ENCODE measurements at regions not wholly inside any gene's neighbourhood (a gene's known extent, or its start where the extent isn't known, plus 50 kb on each side); places are given as distances from the start of the nearest gene placed in this dataset.

DNA sequence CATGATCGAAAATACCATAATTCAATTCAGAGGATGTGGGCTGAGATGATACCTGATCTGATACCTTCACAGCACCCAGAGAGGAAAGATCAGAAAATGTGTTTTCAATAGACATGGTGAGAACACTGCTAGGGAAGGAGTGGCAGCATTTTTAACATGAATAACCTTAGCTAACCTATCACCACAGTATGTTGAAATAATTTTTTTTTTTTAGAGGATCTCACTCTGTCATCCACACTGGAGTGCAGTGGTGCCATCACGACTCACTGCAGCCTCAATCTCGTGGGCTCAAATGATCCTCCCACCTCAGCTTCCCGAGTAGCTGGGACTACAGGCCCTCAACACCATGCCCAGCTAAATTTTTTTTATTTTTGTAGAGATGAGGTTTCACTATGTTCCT, 90.5 kb upstream of the RAPGEF2 start:
- TF ChIP-seq, protein P1, sequence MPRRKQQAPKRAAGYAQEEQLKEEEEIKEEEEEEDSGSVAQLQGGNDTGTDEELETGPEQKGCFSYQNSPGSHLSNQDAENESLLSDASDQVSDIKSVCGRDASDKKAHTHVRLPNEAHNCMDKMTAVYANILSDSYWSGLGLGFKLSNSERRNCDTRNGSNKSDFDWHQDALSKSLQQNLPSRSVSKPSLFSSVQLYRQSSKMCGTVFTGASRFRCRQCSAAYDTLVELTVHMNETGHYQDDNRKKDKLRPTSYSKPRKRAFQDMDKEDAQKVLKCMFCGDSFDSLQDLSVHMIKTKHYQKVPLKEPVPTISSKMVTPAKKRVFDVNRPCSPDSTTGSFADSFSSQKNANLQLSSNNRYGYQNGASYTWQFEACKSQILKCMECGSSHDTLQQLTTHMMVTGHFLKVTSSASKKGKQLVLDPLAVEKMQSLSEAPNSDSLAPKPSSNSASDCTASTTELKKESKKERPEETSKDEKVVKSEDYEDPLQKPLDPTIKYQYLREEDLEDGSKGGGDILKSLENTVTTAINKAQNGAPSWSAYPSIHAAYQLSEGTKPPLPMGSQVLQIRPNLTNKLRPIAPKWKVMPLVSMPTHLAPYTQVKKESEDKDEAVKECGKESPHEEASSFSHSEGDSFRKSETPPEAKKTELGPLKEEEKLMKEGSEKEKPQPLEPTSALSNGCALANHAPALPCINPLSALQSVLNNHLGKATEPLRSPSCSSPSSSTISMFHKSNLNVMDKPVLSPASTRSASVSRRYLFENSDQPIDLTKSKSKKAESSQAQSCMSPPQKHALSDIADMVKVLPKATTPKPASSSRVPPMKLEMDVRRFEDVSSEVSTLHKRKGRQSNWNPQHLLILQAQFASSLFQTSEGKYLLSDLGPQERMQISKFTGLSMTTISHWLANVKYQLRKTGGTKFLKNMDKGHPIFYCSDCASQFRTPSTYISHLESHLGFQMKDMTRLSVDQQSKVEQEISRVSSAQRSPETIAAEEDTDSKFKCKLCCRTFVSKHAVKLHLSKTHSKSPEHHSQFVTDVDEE (CRISPR knock-in tag; IDR thresholded peaks at IDR 0.05) = no peak
- no peak for TF ChIP-seq SNAI2 (CRISPR knock-in tag; IDR thresholded peaks at IDR 0.05)
- no peak for TF ChIP-seq ESRRG (CRISPR knock-in tag; IDR thresholded peaks at IDR 0.05)
- TF ChIP-seq RARB (CRISPR knock-in tag; IDR thresholded peaks at IDR 0.05) = no peak
- no peak for TF ChIP-seq TCF4 (CRISPR knock-in tag; IDR thresholded peaks at IDR 0.05; ENCODE audit: borderline replicate concordance)
- no peak for TF ChIP-seq PPARA (CRISPR knock-in tag; IDR thresholded peaks at IDR 0.05; ENCODE audit: borderline replicate concordance)
- TF ChIP-seq, protein P2, sequence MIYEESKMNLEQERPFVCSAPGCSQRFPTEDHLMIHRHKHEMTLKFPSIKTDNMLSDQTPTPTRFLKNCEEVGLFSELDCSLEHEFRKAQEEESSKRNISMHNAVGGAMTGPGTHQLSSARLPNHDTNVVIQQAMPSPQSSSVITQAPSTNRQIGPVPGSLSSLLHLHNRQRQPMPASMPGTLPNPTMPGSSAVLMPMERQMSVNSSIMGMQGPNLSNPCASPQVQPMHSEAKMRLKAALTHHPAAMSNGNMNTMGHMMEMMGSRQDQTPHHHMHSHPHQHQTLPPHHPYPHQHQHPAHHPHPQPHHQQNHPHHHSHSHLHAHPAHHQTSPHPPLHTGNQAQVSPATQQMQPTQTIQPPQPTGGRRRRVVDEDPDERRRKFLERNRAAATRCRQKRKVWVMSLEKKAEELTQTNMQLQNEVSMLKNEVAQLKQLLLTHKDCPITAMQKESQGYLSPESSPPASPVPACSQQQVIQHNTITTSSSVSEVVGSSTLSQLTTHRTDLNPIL (CRISPR knock-in tag; IDR thresholded peaks at IDR 0.05; ENCODE audit: low read depth) = no peak
- TF ChIP-seq ZNF70 (CRISPR knock-in tag; IDR thresholded peaks at IDR 0.05) = no peak
- TF ChIP-seq PATZ1 (CRISPR knock-in tag; IDR thresholded peaks at IDR 0.05; ENCODE audit: borderline replicate concordance) = no peak
- no peak for TF ChIP-seq ZNF8 (CRISPR knock-in tag; IDR thresholded peaks at IDR 0.05)
- TF ChIP-seq ISL1 (CRISPR knock-in tag; IDR thresholded peaks at IDR 0.05) = no peak
- peak; percentile 46; the same call in 2 of the 3 replicates for ATAC-seq

GRCh38 chr4:159013692-159014091, 89.2 kb upstream of the RAPGEF2 start:
- no peak for TF ChIP-seq ARNTL (CRISPR knock-in tag; IDR thresholded peaks at IDR 0.05; ENCODE audit: borderline replicate concordance, low read depth)
- TF ChIP-seq ZFP3 (CRISPR knock-in tag; IDR thresholded peaks at IDR 0.05) = no peak
- TF ChIP-seq, protein P2 (CRISPR knock-in tag; IDR thresholded peaks at IDR 0.05; ENCODE audit: low read depth) = no peak
- TF ChIP-seq, protein P1 (CRISPR knock-in tag; IDR thresholded peaks at IDR 0.05) = no peak
- no peak for TF ChIP-seq RARB (CRISPR knock-in tag; IDR thresholded peaks at IDR 0.05)
- no peak for TF ChIP-seq ZNF70 (CRISPR knock-in tag; IDR thresholded peaks at IDR 0.05)
- TF ChIP-seq ZC3H10 (CRISPR knock-in tag; IDR thresholded peaks at IDR 0.05) = no peak
- TF ChIP-seq TCF4 (CRISPR knock-in tag; IDR thresholded peaks at IDR 0.05; ENCODE audit: borderline replicate concordance) = no peak
- no peak for TF ChIP-seq BACH2 (CRISPR knock-in tag; IDR thresholded peaks at IDR 0.05; ENCODE audit: borderline replicate concordance)
- TF ChIP-seq ZNF8 (CRISPR knock-in tag; IDR thresholded peaks at IDR 0.05) = no peak
- no peak for TF ChIP-seq OSR1 (CRISPR knock-in tag; IDR thresholded peaks at IDR 0.05)
- no peak for TF ChIP-seq PATZ1 (CRISPR knock-in tag; IDR thresholded peaks at IDR 0.05; ENCODE audit: borderline replicate concordance)
- no peak for TF ChIP-seq ISL1 (CRISPR knock-in tag; IDR thresholded peaks at IDR 0.05)
- TF ChIP-seq CSDC2 (CRISPR knock-in tag; IDR thresholded peaks at IDR 0.05) = no peak
- no peak for TF ChIP-seq PPARA (CRISPR knock-in tag; IDR thresholded peaks at IDR 0.05; ENCODE audit: borderline replicate concordance)
- ATAC-seq = no peak

All from SK-N-SH treated with all-trans-retinoic acid at 6 μM for 48 hours (cell line).